GM19238 (cell line): ENCODE measurements at regions not wholly inside any gene's neighbourhood (a gene's known extent, or its start where the extent isn't known, plus 50 kb on each side); places are given as distances from the start of the nearest gene placed in this dataset.
"Not testable (repeated sequence)": the region's sequence is repeated elsewhere in the genome, so short reads cannot be mapped to it uniquely, and the experiment has no call there.

Source experiments
- DNase-seq: peaks from one replicate; pipeline ENCODE4 v3.0.0; 2011; ENCODE audit warnings: low spot score; ENCODE audit not compliant: insufficient read length

DNA sequence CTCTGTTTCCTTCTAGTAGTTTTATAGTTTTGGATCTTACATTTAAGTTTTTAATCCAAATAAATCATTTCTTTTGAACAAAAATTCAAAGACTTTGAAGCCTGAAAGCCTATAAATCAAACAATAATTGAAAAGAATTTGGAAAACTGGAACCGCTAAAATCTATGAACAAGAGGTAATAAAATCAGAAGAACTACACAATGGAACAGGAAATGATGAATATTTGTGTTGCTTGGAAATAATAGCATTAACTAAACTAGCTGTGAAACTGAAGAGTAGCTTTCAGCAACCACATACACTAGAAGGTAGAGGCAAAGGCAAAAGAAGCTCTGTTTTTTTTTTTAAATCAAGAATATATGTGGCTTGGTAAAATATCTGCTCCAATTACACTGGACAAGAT is 147.9 kb upstream of the ABI3BP start:
- no peak for DNase-seq

DNA sequence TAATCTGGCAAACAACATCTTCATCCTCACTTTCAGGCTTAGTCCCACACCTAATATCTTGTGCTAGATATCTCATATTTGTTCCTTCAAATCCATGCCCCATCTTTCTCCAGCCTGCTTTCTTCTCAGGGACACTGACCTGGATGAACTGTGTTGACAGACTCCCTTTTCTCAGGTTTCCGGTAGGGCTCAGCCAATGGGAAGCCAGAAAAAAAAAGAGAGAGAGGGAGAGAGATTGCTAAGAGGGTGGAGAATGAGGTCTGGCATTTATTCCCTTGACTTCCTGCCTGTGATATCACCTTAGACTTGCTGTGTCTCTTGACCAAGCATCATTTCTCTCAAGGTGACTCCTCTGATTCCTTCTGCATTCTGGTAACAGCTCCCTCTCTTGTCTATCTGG is 145.6 kb upstream of the ABI3BP start:
- no peak for DNase-seq

DNA sequence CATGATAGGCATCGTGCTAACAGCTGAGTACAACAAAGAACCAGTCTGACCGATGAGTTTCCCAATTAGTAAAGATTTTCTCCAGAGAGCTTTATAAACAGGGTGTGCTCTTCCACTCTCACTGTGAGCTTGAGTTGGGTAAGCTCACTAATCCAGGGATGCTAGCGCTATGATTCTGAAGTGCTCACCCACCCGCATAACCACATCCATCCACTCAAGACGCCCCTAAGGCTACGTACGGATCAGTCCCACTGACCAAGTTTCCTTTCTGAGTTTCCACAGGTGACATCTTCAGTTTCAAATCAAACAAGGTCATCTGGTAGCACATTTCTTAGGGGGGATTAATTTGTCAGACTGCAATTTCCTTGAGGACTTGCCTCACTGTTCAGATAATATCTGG is 141.1 kb upstream of the ABI3BP start:
- DNase-seq: no peak

DNA sequence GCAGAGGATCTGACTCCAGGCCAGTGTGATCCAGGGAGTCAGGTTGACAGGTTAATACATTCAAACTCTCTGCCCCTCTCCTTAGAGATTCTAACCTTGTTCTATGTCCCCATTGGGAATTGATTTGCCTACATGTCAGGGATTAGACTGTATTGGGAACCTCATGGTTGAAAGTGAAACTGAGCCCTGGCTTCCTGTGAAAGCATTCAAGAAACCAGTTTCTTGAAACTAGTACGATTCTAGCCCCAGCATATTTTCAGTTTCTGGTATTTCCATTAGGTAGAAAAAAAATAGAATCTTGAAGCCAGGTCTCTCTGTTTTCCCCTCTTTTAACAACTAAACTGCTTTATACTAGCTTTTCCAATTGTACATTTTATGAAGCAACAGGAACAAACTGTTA is 140.4 kb upstream of the ABI3BP start:
- DNase-seq: no peak

DNA sequence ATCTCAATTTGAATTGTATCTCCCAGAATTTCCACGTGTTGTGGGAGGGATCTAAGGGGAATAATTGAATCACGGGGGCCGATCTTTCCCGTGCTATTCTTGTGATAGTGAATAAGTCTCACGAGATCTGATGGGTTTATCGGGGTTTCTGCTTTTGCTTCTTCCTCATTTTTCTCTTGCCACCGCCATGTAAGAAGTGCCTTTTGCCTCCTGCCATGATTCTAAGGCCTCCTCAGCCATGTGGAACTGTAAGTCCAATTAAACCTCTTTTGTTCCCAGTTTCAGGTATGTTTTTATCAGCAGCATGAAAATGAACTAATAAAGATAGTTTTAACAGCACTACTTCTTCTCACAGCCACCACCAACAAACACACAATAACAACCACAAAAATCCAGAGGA is 140.0 kb upstream of the ABI3BP start:
- DNase-seq: not testable (repeated sequence)

DNA sequence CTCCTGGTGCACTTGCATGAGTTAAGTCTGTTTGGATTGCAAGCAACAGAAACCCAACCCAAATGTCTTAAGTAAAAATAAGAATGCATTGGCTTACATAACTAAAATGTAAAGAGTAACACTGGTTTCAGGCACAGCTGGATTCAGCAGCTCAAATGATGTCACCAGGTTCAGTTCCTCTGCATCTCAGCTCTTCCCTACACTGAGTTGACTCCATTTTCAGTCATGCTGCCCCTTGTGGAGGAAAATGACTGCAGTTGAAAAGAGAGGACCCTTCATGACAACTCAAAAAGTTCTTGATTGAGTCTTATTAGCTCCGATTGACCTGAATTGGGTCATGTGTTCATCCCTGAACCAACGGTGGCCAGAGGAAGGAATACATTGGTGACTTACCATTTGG is 138.5 kb upstream of the ABI3BP start:
- DNase-seq: no peak

DNA sequence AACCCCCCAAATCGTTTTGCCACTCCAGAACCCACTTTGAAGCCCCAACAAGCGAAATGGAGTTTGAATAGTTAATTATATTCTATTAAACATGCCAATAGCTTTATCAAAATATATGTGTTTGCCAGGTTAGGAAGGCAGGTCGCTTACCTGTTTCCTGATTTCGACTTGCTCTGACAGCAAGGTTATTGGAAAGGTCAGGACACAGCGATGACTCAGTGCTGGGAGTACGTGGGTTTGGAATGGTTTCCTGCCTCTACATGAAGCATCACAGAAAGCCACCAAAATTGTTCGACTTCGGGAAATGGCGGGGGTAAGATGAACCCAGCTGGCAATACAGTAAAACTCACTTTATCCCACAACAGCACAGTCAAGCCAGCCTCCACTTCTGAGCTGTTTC is 135.6 kb upstream of the ABI3BP start:
- no peak for DNase-seq

DNA sequence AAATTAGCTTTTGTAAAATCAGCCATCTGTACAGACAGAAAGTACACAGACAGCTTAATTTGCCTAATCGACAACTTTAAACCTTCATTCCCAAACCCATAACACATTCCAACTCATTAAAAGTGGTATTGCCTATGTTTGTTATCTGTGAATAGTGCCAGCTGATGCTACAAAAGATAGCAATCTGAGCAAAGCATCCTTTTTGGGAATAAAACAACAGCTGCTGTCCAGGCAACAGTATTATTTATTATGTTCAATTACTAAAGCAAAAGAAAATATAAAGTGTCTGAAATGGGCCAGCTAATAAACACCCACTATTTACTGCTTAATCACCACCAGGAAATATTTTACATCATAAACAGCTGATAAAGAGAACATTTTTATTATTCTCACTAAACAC is 134.8 kb upstream of the ABI3BP start:
- DNase-seq: no peak

DNA sequence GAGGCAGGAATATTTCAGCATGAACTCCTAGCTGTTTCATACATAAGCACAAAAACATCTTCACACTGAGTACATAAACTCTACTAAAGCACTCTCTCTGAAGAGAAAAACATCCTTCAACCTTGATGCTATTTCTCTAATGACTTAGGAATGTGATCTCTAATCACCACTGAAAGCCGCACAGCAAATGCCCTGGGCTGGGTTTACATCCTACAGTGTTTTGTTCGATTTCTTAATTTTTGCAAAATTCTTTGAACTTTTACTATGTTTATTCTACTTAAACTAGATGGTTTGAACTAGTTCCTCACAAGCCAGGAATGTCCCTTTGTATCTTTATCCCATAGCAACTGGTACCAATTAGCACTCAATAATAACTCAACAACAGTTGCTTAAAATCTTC is 130.9 kb upstream of the ABI3BP start:
- DNase-seq: no peak

DNA sequence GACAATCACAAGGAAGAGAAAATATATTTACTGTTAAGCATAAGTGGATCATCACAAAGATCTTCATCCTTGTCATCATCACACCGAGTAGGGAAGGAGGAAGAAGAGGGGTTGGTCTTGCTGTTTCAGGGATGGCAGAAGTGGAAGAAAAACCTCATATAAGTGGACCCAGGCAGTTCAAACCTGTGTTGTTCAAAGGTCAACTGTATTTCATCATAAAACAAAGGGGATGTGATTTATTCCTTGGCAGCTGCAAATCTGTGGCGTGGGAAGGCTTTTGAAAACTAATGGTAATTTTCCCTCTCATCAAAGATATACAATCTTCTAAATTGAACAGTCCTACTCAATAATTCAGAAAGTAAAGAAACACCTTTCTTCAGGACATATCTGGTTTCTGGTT is 129.9 kb upstream of the ABI3BP start:
- DNase-seq: no peak

DNA sequence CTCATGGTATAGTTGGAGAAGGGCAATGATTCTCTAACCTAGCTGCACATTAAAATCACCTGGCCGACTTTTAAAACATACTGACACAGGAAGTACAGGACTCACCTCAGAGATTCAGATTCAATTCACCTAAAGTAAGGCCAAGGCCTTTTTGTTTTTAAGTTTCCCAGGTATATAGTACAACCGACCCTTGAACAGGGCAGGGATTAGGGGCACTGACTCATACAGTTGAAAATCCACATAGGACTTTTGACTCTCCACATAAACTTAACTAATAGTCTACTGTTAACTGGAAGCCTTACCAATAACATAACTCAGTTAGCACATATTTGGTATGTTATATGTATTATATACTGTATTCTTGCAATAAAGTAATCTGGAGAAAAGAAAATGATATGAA is 129.5 kb upstream of the ABI3BP start:
- no peak for DNase-seq

DNA sequence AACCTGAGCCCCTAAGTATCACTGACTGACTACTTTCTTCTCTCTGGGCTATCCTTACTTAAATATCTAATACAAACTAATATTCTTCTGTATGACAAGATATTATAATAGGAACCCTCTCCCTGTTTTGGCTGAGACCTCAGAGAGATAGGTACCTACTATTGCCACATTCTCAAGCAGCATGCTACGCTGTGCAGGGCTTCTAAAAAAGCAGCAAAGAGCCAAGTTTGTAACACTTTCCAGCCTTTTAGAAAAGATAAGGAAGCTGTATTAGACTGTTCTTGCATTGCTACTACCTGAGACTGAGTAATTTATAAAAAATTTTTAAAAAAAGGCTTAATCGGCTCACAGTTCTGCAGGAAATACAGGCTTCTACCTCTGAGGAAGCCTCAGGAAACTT is 126.8 kb upstream of the ABI3BP start:
- DNase-seq: no peak

DNA sequence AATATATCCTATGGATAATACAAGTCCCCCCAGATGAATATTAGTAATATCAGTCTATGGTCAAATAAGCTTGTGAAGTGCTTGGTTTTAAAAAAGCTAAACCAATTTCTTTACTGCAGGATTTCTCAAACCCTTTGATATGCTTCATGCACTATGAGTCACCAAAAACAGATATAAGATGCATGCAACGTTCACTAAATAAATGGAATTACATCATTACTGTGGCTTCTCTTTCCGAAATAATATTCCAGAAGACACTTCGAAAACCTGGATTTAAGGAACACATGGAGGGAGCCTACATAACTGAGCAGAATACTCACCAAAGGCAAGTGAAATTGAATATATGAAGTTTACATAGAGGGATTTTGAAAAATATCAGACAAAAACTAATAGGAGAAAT is 126.3 kb upstream of the ABI3BP start:
- no peak for DNase-seq

DNA sequence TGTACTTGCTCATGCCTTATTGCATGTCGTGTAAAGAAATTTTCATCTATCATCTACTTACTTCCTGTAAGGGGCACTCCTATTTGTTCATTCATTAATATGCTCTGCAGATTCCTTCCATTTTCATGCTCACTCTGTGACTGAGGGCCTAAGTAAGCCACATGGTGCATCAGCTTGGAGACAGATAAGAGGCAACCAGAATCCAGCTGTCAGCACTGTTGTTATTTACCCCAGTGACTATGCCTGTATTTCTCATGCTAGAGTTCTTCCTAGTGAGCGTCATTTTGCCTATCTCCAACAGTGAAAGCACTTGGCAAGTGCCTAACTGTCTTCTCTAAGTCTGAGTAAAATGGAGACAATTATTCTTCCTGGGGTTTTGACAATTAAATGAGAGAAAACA is 124.8 kb upstream of the ABI3BP start:
- no peak for DNase-seq

DNA sequence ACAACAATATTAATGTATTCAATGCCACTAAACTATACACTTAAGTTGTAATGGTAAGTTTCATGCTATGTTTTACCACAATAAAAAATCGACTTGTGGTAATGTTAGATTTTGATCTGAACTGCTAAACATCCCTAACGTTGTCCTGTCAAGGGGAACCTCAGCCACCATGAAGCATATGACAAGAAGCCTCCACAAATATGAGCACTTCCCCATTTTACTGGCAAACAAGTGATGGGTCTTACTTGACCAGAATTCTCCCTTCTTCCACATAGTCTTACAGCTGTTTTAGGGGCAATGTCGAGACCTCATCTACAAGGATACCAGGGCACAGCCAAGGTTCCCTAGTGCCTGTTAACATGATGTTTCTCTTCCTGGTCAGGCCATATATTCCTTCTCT is 124.2 kb upstream of the ABI3BP start:
- DNase-seq: no peak

DNA sequence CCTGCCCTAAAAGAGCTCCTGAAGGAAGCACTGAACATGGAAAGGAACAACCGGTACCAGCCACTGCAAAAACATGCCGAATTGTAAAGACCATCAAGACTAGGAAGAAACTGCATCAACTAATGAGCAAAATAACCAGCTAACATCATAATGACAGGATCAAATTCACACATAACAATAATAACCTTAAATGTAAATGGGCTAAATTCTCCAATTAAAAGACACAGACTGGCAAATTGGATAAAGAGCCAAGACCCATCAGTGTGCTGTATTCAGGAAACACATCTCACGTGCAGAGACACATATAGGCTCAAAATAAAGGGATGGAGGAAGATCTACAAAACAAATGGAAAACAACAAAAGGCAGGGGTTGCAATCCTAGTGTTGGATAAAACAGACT is 117.1 kb upstream of the ABI3BP start:
- not testable (repeated sequence) for DNase-seq

DNA sequence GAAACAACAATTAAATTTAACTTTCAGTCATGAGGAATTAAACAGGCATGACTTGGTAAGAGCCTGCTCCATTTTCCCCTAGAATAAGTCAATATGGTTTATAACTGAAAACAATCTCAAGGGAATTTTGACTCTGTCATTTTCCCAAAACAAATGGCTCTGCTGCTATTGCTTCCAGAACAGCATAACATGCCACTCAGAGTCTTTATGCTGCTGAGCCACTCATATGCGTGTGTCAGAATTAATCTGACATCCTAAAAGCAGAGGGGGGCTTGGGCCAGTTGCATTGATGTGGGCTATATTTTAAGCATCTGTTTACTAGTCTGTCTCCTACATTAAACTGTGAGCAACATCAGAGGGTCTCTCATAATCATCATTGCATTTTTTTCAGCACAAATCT is 111.1 kb upstream of the ABI3BP start:
- no peak for DNase-seq

DNA sequence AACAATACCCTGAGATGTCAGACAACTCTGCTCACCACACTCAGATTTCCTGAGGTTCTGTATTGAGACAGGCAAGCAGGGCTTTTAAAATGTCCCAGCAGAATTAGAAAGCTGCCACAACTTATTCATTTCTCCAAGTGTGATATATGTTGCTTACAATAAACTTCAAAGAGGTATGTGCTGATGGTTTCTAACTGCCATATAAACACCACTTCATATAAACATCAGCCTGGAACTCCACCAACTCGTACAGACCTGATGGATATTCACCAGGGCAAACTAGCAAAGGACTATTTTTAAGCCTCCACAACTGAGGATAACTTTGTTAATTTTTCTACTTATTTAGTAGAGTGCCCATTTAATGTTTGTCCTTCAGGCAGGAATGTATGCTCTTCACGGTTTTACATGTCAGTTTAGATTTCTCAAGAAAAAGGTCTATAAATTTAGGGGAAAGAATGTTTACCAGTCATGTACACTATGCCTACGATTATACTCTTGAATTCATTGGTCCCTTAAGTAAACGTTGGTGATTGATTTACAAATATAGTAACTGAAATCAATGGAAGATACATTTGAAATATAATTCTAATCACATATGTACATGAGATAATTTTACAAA is 109.6 kb upstream of the ABI3BP start:
- DNase-seq: no peak

DNA sequence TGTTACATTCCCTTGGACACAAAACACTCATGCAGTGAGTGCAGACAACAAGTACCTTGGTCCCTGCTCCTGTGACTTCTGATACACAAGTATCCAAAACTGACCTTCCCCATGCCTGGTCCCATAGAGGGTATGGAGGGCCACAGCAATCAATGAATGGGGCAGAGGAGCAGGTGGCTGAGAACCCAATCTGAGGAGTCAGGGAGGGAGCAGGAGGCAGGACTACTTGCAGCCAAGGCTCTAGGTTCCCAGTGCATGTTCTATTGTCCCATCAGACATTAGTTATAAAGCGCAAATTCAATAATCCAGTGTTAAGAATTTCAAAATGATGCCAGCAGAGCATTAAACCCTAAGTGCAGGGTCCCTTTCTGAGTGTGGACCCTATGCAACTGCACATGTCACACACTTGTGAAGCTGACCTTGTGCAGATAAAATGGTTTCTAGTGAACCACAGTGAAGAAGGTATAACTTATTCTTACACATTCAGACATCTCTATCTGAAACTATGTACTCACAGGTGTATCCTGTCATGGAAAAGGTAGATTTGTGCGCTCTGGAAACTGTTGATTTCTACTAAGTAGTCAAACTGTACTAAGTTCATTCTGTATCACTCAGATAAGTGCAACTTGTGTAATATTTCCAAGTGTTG is 107.3 kb upstream of the ABI3BP start:
- no peak for DNase-seq

DNA sequence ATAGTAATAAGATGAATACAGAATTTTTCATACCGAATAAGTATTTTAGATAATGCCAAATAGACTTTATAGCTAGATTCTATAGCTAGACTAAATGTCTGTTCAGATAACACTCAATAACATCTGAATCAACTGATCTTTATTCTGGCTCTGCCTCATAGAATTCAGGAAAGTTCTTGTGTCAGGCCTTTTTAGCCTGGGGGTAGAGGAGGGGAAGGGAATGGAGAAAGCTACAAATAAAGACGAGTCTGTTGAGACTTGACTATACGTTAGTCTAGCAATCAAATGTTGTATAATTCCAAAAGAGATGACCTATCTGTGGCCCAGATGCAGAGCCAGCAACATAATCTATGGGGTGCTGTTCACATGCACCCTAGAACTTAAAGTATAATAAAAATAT is 106.6 kb upstream of the ABI3BP start:
- no peak for DNase-seq

DNA sequence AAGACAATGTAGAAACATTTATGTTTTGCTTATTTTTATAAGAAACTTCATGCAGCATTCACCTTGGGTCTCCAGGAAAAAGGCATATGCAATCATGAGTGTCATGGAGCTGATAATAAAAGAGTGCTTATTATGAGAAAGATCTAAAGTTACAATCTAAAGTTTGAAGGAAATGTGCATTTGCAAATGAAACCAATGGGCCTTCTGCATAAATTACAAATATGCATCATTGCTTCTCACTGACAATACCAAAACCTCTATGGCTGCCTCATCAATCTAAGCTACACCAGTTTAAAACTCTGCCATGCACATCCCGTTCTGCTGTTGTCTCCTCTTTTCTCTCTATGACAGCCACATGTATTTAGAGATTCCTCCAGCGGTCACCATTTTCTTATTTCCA is 103.2 kb upstream of the ABI3BP start:
- no peak for DNase-seq

DNA sequence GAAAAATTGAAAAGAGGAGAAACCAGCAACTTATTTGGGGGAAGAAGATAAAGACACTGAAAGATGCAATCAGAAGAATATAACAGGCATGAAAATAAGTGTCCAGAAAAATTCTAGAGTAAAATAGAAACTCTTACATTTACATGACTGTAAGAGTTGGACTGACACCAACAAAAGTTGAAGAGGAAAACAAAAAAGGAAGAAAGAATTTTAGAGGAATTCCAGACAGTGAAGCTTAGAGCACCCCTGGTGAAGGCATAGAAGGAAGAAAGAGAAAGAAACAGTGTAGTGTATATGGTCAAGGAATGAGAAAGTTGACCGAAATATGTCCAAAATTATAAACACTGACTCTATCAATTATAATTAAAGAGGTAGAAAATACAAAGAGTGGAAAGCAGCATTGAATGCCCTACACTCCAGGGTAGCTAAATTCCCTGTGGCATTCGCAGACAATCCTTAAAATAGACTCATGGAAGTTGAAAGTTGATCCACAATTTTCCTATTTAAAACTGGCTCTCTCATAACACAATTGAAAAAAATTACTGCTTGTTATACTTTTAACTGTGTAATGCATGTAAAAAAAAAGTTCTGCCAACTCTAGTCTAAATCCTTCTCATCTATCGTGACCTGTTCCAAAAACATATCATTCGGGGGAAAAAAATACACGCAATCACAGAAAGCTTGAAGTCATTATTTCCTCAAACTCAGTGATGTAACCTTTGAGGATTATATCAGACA is 102.6 kb upstream of the ABI3BP start:
- no peak for DNase-seq

DNA sequence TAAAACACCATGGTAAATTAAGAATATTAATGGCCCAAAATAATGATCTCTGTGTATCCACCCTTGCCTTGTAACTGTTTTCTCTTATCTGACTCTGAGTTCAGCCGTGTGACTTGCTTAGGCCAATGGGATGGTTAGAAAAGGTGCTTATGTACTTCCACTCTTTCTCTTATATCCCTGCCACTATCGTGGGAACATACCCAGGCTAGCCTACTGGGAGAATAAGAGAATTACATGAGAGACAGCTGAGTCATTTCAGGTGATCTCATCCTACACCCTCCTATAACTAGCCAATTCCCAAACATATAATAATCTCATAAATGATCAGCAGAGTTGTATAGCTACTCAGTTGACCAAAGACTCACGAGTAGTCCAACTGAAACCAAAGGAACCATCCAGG is 98.3 kb upstream of the ABI3BP start:
- DNase-seq: no peak
